ENCODE measurements at regions not wholly inside any gene's neighbourhood (a gene's known extent, or its start where the extent isn't known, plus 50 kb on each side); places are given as distances from the start of the nearest gene placed in this dataset.

- TF ChIP-seq GABPA (IDR thresholded peaks at IDR 0.05; ENCODE audit: low read depth), result no peak
- TF ChIP-seq CTCF (IDR thresholded peaks at IDR 0.05; ENCODE audit: insufficient read depth, low read length), result no peak
- TF ChIP-seq REST (IDR thresholded peaks at IDR 0.05; ENCODE audit: insufficient replicate concordance, low read depth), result no peak
- no peak for TF ChIP-seq SPI1 (IDR thresholded peaks at IDR 0.05; ENCODE audit: borderline replicate concordance, low read depth)
- TF ChIP-seq POLR2AphosphoS5 (IDR thresholded peaks at IDR 0.05; ENCODE audit: low read depth), result no peak
Measured at GRCh38 chr2:128526455-128526976, 207.8 kb upstream of the HS6ST1 start.

DNA sequence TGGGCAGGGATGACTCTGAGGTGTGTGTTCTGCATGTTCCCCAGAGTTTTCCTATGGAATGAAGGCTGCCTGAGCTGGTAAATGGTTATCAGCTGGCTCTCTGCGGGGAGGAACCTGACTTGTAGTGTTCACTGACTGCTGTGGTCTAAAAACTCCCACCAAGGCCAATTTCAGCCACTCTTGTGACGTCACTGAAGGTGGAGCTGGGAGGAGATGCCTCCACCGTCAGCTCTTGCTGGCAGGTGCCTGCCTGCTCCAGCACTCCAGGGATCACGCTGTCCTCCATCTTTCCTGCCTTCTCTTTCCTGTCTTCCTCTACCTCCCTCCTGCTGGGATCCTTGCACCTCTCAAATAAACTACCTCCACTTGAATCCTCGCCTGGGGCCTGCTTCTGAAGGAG is 209.5 kb upstream of the HS6ST1 start:
- H3K27me3 ChIP-seq (ENCODE audit: insufficient read depth, poor library complexity, severe bottlenecking), result no peaks in the 10 kb centered on the region
- H3K4me3 ChIP-seq (replicated peaks; ENCODE audit: insufficient read depth, low read length), result no peak overlapping the region
- DNase-seq (ENCODE audit: low read depth in 1 of 2, low spot score in 1 of 2), result no peak
- no peak overlapping the region for H3K27ac ChIP-seq (replicated peaks)
- TF ChIP-seq CTCF (IDR thresholded peaks at IDR 0.05; ENCODE audit: insufficient read depth, low read length), result no peak
- TF ChIP-seq REST (IDR thresholded peaks at IDR 0.05; ENCODE audit: insufficient replicate concordance, low read depth), result no peak
- TF ChIP-seq POLR2AphosphoS5 (IDR thresholded peaks at IDR 0.05; ENCODE audit: low read depth), result no peak
- TF ChIP-seq GABPA (IDR thresholded peaks at IDR 0.05; ENCODE audit: low read depth), result no peak
- no peak for TF ChIP-seq SPI1 (IDR thresholded peaks at IDR 0.05; ENCODE audit: borderline replicate concordance, low read depth)

More at GRCh38 chr2:128526455-128526976, 207.8 kb upstream of the HS6ST1 start:
- DNase-seq (ENCODE audit: low read depth in 1 of 2, low spot score in 1 of 2), result no peak
- Histone ChIP-seq H3K4me3 (replicated peaks; ENCODE audit: insufficient read depth, low read length) (no peak overlapping the region), H3K27ac (replicated peaks) (no peak overlapping the region), H3K27me3 (ENCODE audit: insufficient read depth, poor library complexity, severe bottlenecking) (no peaks in the 10 kb centered on the region)

DNA sequence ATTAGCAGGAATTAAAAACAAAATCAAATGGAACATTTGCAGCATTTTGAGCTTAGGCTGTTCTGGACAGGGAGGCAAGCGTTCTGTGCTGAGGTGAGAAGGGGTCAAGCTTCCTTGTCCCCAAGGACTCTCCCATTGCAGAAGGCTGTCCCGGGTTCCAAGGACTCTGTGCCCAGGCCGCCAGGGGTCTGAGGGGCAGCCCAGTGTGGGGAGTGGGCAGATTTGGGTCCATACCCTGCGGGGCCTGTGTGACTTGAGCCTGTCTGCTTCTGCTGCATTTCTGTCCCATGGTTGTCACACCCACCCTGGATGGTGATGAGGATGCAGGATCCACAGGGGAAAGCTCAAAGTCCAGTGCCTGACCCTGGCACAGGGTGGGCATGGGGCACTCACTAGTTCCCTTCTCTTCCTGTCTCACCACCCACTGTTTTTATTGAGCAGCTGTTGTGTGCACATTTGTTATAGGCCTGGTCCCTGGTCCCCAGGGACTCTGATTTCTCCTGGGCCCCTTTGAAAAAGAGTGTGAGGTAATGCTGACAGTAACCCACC is 211.4 kb upstream of the HS6ST1 start:
- TF ChIP-seq POLR2AphosphoS5 (IDR thresholded peaks at IDR 0.05; ENCODE audit: low read depth) (no peak), GABPA (IDR thresholded peaks at IDR 0.05; ENCODE audit: low read depth) (no peak), REST (IDR thresholded peaks at IDR 0.05; ENCODE audit: insufficient replicate concordance, low read depth) (no peak), SPI1 (IDR thresholded peaks at IDR 0.05; ENCODE audit: borderline replicate concordance, low read depth) (no peak), CTCF (IDR thresholded peaks at IDR 0.05; ENCODE audit: insufficient read depth, low read length) (no peak)
- no peak for DNase-seq (ENCODE audit: low read depth in 1 of 2, low spot score in 1 of 2)
- no peak overlapping the region for H3K27ac ChIP-seq (replicated peaks)
- H3K27me3 ChIP-seq (ENCODE audit: insufficient read depth, poor library complexity, severe bottlenecking), result no peaks in the 10 kb centered on the region
- no peak overlapping the region for H3K4me3 ChIP-seq (replicated peaks; ENCODE audit: insufficient read depth, low read length)

All from HL-60 (cell line).